ENCODE measurements at regions not wholly inside any gene's neighbourhood (a gene's known extent, or its start where the extent isn't known, plus 50 kb on each side); places are given as distances from the start of the nearest gene placed in this dataset.

GRCh38 chr9:105065098-105066088 lies 137.4 kb upstream of the ABCA1 start:
- no peak for DNase-seq

- DNase-seq: no peak
These were observed 138.4 kb upstream of the ABCA1 start for GRCh38 chr9:105066275-105066865.

- DNase-seq: no peak
These were observed 140.1 kb upstream of the ABCA1 start for GRCh38 chr9:105067895-105068580.

- DNase-seq: no peak
These were observed 141.3 kb upstream of the ABCA1 start for GRCh38 chr9:105069285-105069684.

- no peak for DNase-seq
These were observed 141.7 kb upstream of the ABCA1 start for GRCh38 chr9:105069696-105070095.

GRCh38 chr9:105070176-105070575 lies 142.2 kb upstream of the ABCA1 start:
- DNase-seq: no peak

GRCh38 chr9:105072476-105072875 lies 144.5 kb upstream of the ABCA1 start:
- DNase-seq: no peak

- DNase-seq: no peak
These were observed 145.2 kb upstream of the ABCA1 start for GRCh38 chr9:105073147-105073546.

- no peak for DNase-seq
These were observed 146.5 kb upstream of the ABCA1 start for GRCh38 chr9:105074491-105074890.

GRCh38 chr9:105076729-105077128 lies 148.8 kb upstream of the ABCA1 start:
- no peak for DNase-seq

GRCh38 chr9:105079457-105079856 lies 151.5 kb upstream of the ABCA1 start:
- DNase-seq: no peak

GRCh38 chr9:105082843-105083242 lies 154.9 kb upstream of the ABCA1 start:
- no peak for DNase-seq

- DNase-seq: no peak
These were observed 155.3 kb upstream of the ABCA1 start for GRCh38 chr9:105083256-105083655.

GRCh38 chr9:105087910-105088898 lies 156.2 kb upstream of the SLC44A1 start:
- no peak for DNase-seq

- DNase-seq: no peak
These were observed 154.6 kb upstream of the SLC44A1 start for GRCh38 chr9:105089874-105090273.

GRCh38 chr9:105091004-105091640 lies 153.3 kb upstream of the SLC44A1 start:
- no peak for DNase-seq

- no peak for DNase-seq
These were observed 150.8 kb upstream of the SLC44A1 start for GRCh38 chr9:105093685-105094084.

GRCh38 chr9:105098370-105098769 lies 146.1 kb upstream of the SLC44A1 start:
- no peak for DNase-seq

GRCh38 chr9:105103776-105104175 lies 140.7 kb upstream of the SLC44A1 start:
- no peak for DNase-seq

- DNase-seq: no peak
These were observed 130.1 kb upstream of the SLC44A1 start for GRCh38 chr9:105114318-105114717.

- no peak for DNase-seq
These were observed 129.3 kb upstream of the SLC44A1 start for GRCh38 chr9:105114964-105115728.
